ENCODE measurements at regions not wholly inside any gene's neighbourhood (a gene's known extent, or its start where the extent isn't known, plus 50 kb on each side); places are given as distances from the start of the nearest gene placed in this dataset.

DNA sequence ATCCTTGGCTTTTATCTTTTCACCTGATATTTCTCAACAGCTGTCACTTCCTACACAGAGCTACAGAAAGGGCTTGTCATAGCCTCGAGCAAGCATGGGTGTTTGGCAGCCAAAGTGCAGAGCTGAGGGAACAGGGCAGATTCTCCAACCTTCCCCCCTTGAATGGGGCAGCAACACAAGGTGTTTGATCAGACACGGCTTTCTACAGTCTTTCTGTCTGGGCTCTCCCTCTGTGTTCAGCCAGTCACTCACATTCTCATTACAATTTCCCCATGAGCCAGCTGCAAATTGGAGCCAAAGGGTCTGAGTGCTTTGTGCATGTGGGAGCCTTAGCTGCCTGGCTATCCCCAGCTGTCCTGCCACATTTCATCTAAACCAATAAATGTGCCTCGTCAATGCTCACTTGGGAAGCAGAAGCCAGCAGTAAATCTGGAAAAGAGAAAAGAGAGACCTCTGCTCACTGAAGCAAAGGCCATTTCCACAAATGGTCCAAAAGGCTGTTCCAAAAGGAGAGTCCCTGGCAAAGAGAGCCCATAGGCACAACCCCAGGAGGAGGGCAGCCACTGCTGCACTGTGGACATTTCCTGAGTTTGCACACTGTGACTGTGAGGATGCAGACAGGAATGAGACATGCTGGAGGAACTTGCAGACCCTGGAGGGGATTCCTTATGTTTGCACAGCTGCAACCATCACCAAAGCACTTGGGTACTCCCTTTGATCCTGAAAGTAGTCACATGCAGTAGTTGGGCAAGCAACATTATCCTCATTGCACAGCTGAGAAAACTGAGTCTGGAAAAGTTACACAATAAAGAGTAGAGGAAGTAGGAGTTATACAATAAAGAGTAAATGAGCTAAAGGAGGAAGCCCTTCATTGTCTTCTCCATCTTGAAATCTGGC is 186.8 kb downstream of the FAM181B start:
- H3K9ac ChIP-seq (ENCODE audit: low read depth, low read length), result no peak overlapping the region
- H3K9me3 ChIP-seq (ENCODE audit: control insufficient read depth, insufficient read depth, low read length), result no peaks in the 10 kb centered on the region
- WGBS, 2 experiments (ENCODE audit: extremely low coverage in 2 of 2, insufficient read length in 1 of 2), result no CpG with 5 or more reads among the region's 3 CpGs
- no peak overlapping the region for H3K23ac ChIP-seq (ENCODE audit: low read depth, low read length)
- no peaks in the 10 kb centered on the region for H3K4me1 ChIP-seq (ENCODE audit: control insufficient read depth, insufficient read depth, low read length)
- no peak for DNase-seq
- POLR2A ChIA-PET (ENCODE audit: unreplicated experiment), result no interaction called here
- BruUV-seq (replicated peaks), result no TSS peak
- no peak overlapping the region for H3K18ac ChIP-seq (ENCODE audit: low read depth, low read length)
- intact Hi-C loops (cut with micrococcal nuclease), result no loop called here
- no peak overlapping the region for H3K4ac ChIP-seq (ENCODE audit: low read depth, low read length)
- H2AK5ac ChIP-seq (ENCODE audit: low read depth, low read length), result no peak overlapping the region
- no peak overlapping the region for H4K91ac ChIP-seq (ENCODE audit: insufficient read depth, low read depth, low read length)
- CTCF ChIA-PET, result no interaction called here
- no peak overlapping the region for H3K4me3 ChIP-seq (ENCODE audit: insufficient read depth, low read depth, low read length)
- H3K27me3 ChIP-seq (ENCODE audit: control insufficient read depth, insufficient read depth, low read length), result no peaks in the 10 kb centered on the region
- no peak overlapping the region for H2AFZ ChIP-seq (replicated peaks; ENCODE audit: low read length, poor library complexity)
- dilution Hi-C loops (cut with HindIII; ENCODE audit: low sequenced_read_pairs, unreplicated experiment), result no loop called here
- no peak overlapping the region for H2BK15ac ChIP-seq (ENCODE audit: low read depth, low read length)
- no peaks in the 10 kb centered on the region for H3K79me1 ChIP-seq (ENCODE audit: low read depth in 1 of 2, low read length in 2 of 2)
- H2BK5ac ChIP-seq (ENCODE audit: low read depth, low read length, poor library complexity, severe bottlenecking), result no peak overlapping the region
- no peaks in the 10 kb centered on the region for H4K20me1 ChIP-seq (ENCODE audit: insufficient read depth, low read length)
- H2BK120ac ChIP-seq (ENCODE audit: low read depth, low read length), result no peak overlapping the region
- H4K8ac ChIP-seq (ENCODE audit: low read depth in 2 of 2, low read length in 2 of 2), result no peak overlapping the region
- in situ Hi-C loops (cut with MboI; ENCODE audit: low sequenced_read_pairs), result no loop called here
- no peak overlapping the region for H4K5ac ChIP-seq (ENCODE audit: low read depth, low read length)
- H2AK9ac ChIP-seq (replicated peaks; ENCODE audit: low read depth, low read length, poor library complexity), result no peak overlapping the region
- ATAC-seq (ENCODE audit: low read depth), result no peak
- no peaks in the 10 kb centered on the region for H3K36me3 ChIP-seq (ENCODE audit: control insufficient read depth, insufficient read depth, low read length)
- H3K27ac ChIP-seq (ENCODE audit: insufficient read depth, low read length), result no peak overlapping the region
- no peak overlapping the region for H3K14ac ChIP-seq (replicated peaks; ENCODE audit: low read depth, low read length)
- no peak overlapping the region for H2BK20ac ChIP-seq (ENCODE audit: low read depth, low read length)
- no peak overlapping the region for H3K4me2 ChIP-seq (ENCODE audit: low read depth, low read length)
- TF ChIP-seq RCOR1 (IDR thresholded peaks at IDR 0.05; ENCODE audit: insufficient replicate concordance, low read length), result no peak
- no peak for TF ChIP-seq NFE2L2 (IDR thresholded peaks at IDR 0.05; ENCODE audit: low read depth, low read length)
- TF ChIP-seq CHD1 (IDR thresholded peaks at IDR 0.05; ENCODE audit: low read depth, low read length), result no peak
- TF ChIP-seq RFX5 (IDR thresholded peaks at IDR 0.05; ENCODE audit: low read depth, low read length), result no peak
- TF ChIP-seq MAFK (IDR thresholded peaks at IDR 0.05; ENCODE audit: low read depth, low read length), result no peak
- TF ChIP-seq, protein P1, sequence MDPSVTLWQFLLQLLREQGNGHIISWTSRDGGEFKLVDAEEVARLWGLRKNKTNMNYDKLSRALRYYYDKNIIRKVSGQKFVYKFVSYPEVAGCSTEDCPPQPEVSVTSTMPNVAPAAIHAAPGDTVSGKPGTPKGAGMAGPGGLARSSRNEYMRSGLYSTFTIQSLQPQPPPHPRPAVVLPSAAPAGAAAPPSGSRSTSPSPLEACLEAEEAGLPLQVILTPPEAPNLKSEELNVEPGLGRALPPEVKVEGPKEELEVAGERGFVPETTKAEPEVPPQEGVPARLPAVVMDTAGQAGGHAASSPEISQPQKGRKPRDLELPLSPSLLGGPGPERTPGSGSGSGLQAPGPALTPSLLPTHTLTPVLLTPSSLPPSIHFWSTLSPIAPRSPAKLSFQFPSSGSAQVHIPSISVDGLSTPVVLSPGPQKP (IDR thresholded peaks at IDR 0.05; ENCODE audit: borderline replicate concordance, low read depth, low read length), result no peak
- TF ChIP-seq CTCF (conservative IDR thresholded peaks at IDR 0.05; ENCODE audit: low read depth, low read length), result no peak
- H3K56ac ChIP-seq (ENCODE audit: extremely low read depth, insufficient read depth, low read length), result no peak overlapping the region
- H3K9me1 ChIP-seq (ENCODE audit: insufficient read depth, low read length), result no peaks in the 10 kb centered on the region
